Epithelial cell of proximal tubule (primary cell): ENCODE measurements at regions not wholly inside any gene's neighbourhood (a gene's known extent, or its start where the extent isn't known, plus 50 kb on each side); places are given as distances from the start of the nearest gene placed in this dataset.
"Not testable (repeated sequence)": the region's sequence is repeated elsewhere in the genome, so short reads cannot be mapped to it uniquely, and the experiment has no call there.

Source experiments
- DNase-seq: peaks from one replicate; pipeline ENCODE4 v3.0.0-alpha.2; 2011; ENCODE audit warnings: low read depth
- H3K4me3 ChIP-seq: 2 replicates; pipeline ENCODE4 v1.5.1; 2011; ENCODE audit warnings: low read depth, mild to moderate bottlenecking, low read length
- CTCF ChIP-seq: conservative IDR thresholded peaks from 2 replicates; pipeline ENCODE4 v1.5.1; 2012; ENCODE audit warnings: low read depth, mild to moderate bottlenecking, low read length

DNA sequence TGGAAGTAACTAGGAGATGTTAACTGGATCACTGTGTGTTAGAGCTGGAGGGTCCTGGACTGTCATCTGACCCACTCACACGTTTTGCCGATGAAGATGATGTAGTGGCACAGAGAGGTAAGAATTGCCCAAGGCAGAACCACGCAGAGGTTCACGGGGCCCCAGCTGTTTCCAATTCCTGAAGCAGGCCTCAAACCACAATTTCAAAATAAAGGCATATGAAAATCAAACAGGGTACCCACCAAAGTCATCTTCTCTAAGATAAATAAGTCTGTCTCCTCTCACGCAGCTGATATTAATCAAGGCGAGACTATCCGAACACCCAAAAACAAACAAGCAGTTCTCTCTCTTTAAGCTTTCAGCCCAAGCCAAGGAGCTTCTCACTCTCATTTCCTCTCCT lies 113.3 kb upstream of the JCAD start:
- no peak for DNase-seq
- TF ChIP-seq CTCF, result no peak
- no peak overlapping the region for H3K4me3 ChIP-seq

DNA sequence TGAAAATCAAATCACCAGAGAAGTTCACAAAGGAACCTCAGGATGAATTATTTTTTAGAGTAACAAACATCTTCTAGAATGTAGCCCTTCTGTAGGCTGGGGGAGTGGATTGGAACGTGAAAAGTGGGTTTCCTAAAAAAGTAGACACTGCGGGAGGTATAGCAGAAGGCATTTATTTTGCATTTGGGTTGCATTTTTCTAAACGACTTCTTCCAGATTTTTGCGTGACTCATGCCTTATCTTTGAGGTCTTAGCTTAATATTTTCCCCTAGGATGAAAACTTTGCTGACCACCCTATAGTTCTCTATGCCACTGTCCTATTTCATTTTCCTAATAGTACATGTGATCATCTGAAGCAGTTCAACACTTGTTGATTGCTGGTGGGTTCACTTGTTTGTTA lies 112.7 kb upstream of the JCAD start:
- TF ChIP-seq CTCF, result no peak
- no peak for DNase-seq
- H3K4me3 ChIP-seq, result no peak overlapping the region

DNA sequence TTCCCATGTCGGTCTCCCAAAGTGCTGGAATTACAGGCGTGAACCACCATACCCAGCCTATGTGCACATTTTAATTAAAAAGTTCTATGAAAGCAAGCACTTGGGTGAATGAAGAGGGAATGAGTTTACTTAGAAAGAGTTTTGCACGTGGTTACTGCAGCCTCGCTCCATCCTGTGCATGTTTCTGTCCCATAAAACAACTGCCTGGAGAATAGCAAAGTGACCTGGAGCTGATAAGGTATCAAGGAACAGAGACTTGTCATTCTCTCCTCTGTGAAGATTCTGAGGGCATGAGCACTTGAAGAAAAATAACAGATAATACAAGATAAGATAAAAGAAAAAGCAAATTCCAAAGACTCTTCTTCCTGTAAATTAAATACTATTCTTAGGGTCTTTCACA lies 112.2 kb upstream of the JCAD start:
- H3K4me3 ChIP-seq, result no peak overlapping the region
- DNase-seq, result no peak
- TF ChIP-seq CTCF, result no peak

- DNase-seq, result no peak
- H3K4me3 ChIP-seq, result no peak overlapping the region
- no peak for TF ChIP-seq CTCF
Observed at GRCh38 chr10:30170814-30171213, 111.4 kb upstream of the JCAD start.

DNA sequence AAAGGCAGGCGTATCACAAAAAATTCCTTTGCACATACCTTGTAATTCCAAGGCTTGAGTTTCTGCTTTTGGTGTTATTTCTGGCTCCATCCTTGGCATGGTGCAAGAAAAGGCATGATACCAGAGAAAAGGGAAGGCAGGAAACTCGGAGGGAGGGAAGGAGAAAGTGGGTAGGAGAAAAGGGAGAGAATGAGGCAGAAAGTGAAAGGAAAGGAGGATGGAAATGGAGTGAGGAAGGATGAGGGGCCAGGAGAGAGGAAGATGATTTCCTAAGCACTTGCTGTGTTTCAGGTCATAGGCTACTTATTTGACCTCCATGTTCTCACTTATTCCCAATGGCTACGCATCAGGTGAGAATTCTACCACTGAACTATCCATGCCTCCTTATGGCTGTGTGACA lies 110.8 kb upstream of the JCAD start:
- no peak overlapping the region for H3K4me3 ChIP-seq
- no peak for DNase-seq
- TF ChIP-seq CTCF, result no peak

DNA sequence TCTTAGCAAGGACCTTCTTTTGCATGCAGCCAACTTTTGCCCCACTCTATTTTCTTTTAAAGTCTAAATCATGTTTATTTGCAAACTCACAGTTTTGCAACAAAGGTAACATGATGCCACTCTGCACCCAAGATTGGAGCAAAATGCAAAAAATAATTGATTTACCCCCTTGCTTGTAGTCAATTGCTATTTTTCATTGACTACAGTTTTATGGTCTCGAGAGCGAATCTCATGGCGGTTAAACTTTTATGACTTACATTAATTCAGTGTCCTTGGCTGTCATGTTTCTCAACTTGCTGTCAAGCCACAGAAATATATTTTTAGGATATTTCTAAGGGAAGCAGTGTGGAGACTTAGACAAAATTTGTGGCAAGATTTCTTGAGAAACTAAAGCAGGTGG lies 110.0 kb upstream of the JCAD start:
- no peak for DNase-seq
- no peak for TF ChIP-seq CTCF
- no peak overlapping the region for H3K4me3 ChIP-seq

GRCh38 chr10:30166929-30167328 lies 107.5 kb upstream of the JCAD start:
- H3K4me3 ChIP-seq, result no peak overlapping the region
- DNase-seq, result no peak
- TF ChIP-seq CTCF, result no peak

GRCh38 chr10:30163410-30163809 lies 104.0 kb upstream of the JCAD start:
- not testable (repeated sequence) for H3K4me3 ChIP-seq, DNase-seq

DNA sequence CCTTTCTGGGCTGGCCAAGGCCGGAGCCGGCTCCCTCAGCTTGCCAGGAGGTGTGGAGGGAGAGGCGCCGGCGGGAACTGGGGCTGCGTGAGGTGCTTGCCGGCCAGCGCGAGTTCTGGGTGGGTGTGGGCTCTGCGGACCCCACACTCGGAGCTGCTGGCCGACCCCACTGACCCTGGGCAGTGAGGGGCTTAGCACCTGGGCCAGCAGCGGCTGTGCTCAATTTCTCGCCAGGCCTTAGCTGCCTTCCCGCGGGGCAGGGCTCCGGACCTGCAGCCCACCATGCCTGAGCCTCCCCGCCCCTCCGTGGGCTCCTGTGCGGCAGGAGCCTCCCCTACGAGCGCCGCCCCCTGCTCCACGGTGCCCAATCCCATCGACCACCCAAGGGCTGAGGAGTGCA lies 103.4 kb upstream of the JCAD start:
- not testable (repeated sequence) for H3K4me3 ChIP-seq, DNase-seq
